ENCODE measurements at regions not wholly inside any gene's neighbourhood (a gene's known extent, or its start where the extent isn't known, plus 50 kb on each side); places are given as distances from the start of the nearest gene placed in this dataset.

DNA sequence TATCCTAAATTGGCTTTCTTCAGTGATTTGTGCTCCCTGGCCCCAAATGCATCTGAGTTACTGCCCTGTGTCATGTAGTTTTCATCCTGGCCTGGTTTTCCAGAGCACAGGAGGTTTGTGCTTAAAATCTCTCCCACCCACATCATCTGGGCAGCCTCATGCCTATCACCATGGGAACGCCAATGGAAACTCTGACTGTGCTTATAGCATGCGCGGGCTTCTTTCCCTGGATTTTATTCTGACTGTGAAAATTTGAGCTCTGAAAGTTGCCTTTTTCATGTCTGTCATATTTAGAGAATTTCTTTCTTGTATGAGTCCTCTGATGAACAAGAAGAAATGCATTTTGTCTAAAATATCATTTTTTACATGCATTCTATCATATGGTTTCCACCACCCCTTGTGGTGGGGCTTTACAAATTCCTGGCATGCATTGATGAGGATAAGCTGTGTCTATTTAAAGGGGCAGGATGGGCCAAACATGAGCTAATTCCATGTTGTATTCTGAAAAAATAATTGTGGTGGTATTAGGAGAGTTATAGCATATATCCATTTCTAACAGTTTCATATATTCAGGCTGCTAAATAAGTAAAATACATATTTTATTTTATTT is 55.1 kb downstream of the IRAG1 start:
- H3K4me1 ChIP-seq: peaks cover 4 to 51% (median 25%) of the 10 kb centered on the region in 4 donors
- H3K27ac ChIP-seq: peak overlapping the region in 3 of 5 donors; percentile 61 to 68 (median 66)
- TF ChIP-seq, protein P1, sequence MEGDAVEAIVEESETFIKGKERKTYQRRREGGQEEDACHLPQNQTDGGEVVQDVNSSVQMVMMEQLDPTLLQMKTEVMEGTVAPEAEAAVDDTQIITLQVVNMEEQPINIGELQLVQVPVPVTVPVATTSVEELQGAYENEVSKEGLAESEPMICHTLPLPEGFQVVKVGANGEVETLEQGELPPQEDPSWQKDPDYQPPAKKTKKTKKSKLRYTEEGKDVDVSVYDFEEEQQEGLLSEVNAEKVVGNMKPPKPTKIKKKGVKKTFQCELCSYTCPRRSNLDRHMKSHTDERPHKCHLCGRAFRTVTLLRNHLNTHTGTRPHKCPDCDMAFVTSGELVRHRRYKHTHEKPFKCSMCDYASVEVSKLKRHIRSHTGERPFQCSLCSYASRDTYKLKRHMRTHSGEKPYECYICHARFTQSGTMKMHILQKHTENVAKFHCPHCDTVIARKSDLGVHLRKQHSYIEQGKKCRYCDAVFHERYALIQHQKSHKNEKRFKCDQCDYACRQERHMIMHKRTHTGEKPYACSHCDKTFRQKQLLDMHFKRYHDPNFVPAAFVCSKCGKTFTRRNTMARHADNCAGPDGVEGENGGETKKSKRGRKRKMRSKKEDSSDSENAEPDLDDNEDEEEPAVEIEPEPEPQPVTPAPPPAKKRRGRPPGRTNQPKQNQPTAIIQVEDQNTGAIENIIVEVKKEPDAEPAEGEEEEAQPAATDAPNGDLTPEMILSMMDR (IDR thresholded peaks at IDR 0.05): no peak
- TF ChIP-seq POLR2AphosphoS5 (IDR thresholded peaks at IDR 0.05): peak in 1 of 3 donors; percentile 7
- DNase-seq: peak in 1 of 2 donors; percentile 84
- peaks cover 0 to 16% (median 4%) of the 10 kb centered on the region in 4 donors for H3K36me3 ChIP-seq
- no peaks in the 10 kb centered on the region for H3K9me3 ChIP-seq
- 63 to 89% (median 82%) methylated on average over 3 of the region's 3 CpGs for WGBS, 5 donors
- intact Hi-C loops (cut with DNase I; ENCODE audit: low total_unique reads): no loop called here
- no peaks in the 10 kb centered on the region for H3K27me3 ChIP-seq
- no peak overlapping the region for H3K4me3 ChIP-seq

DNA sequence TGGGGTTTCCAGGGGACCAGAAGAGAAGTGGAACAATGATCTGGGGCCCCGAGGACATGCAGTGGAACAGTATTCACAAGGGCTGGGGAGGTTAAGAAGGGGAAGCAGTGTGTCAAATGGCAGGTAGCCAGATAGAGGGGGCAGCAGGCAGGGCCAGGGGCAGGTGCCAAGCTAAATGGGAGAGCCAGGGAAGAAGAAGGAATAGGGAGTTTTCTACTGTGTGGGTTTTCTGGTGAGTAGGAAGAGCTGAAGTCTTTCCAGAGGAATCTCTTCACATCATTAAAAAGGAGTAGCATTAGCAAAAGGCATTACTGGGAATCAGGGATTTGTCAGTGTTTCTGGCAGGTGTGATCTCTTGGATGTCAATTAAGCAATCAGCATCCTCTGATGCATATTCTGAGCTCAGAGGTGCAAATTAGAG is 55.8 kb downstream of the IRAG1 start:
- peak overlapping the region in 2 of 5 donors; percentile 15 to 68 for H3K27ac ChIP-seq
- peaks cover 4 to 51% (median 25%) of the 10 kb centered on the region in 4 donors for H3K4me1 ChIP-seq

DNA sequence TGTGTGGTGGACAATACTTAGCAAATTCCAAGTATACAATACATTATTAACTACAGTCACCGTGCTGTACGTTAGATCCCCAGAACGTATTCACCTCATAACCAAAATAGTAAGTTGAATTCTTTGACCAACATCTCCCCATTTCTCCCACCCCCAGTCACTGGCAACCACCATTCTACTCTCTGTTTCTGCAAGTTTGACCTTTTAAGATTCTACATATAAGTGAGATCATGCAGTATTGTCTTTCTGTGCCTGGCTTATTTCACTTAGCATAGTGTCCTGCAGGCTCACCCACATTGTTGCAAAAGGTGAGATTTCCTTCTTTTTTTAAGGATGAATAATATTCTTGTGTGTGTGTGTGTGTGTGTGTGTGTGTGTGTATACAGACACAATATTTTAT is 59.1 kb downstream of the IRAG1 start:
- DNase-seq: no peak
- Histone ChIP-seq H3K27me3 (no peaks in the 10 kb centered on the region), H3K9me3 (no peaks in the 10 kb centered on the region), H3K4me3 (no peak overlapping the region), H3K4me1 (peaks cover 0 to 21% (median 8%) of the 10 kb centered on the region in 4 donors), H3K27ac (no peak overlapping the region), H3K36me3 (peaks cover 0 to 41% (median 18%) of the 10 kb centered on the region in 4 donors)
- intact Hi-C loops (cut with DNase I; ENCODE audit: low total_unique reads): no loop called here
- TF ChIP-seq, protein P1 (IDR thresholded peaks at IDR 0.05): no peak
- 85 to 92% (median 90%) methylated on average over 3 of the region's 3 CpGs for WGBS, 5 donors

More for the DNA sequence above, 55.8 kb downstream of the IRAG1 start:
- Histone ChIP-seq H3K27me3 (no peaks in the 10 kb centered on the region), H3K36me3 (peaks cover 0 to 18% (median 5%) of the 10 kb centered on the region in 4 donors), H3K4me3 (no peak overlapping the region), H3K9me3 (no peaks in the 10 kb centered on the region)
- no peak for TF ChIP-seq POLR2AphosphoS5 (IDR thresholded peaks at IDR 0.05)
- no peak for TF ChIP-seq EP300 (IDR thresholded peaks at IDR 0.05)
- intact Hi-C loops (cut with DNase I; ENCODE audit: low total_unique reads): no loop called here
- WGBS, 5 donors: 41 to 66% (median 60%) methylated on average over 1 of the region's 1 CpG
- no peak for DNase-seq

DNA sequence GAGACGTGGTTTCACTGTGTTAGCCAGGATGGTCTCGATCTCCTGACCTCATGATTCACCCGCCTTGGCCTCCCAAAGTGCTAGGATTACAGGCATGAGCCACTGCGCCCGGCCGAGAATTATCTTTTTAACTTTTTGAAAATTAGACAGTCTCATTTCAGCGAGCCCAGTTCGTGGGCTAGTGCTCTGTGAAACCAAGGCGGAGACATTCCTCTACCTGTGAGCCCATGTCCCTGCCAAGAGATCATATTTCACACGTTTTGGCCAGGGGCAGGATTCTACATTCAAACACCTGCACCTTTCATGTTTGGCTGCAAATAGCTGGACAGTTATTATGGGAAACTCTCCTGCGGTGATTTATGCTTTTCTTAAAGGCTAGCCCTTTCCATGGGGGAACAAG is 60.3 kb downstream of the IRAG1 start:
- intact Hi-C loops (cut with DNase I; ENCODE audit: low total_unique reads): no loop called here
- WGBS, 5 donors: 49 to 68% (median 58%) methylated on average over 11 of the region's 11 CpGs
- peaks cover 0 to 11% (median 4%) of the 10 kb centered on the region in 4 donors for H3K4me1 ChIP-seq
- no peaks in the 10 kb centered on the region for H3K9me3 ChIP-seq
- no peak overlapping the region for H3K4me3 ChIP-seq
- peaks cover 0 to 53% (median 26%) of the 10 kb centered on the region in 4 donors for H3K36me3 ChIP-seq
- H3K27ac ChIP-seq: no peak overlapping the region
- H3K27me3 ChIP-seq: no peaks in the 10 kb centered on the region
- TF ChIP-seq EP300 (IDR thresholded peaks at IDR 0.05): no peak
- TF ChIP-seq POLR2A (IDR thresholded peaks at IDR 0.05): no peak
- TF ChIP-seq POLR2AphosphoS5 (IDR thresholded peaks at IDR 0.05): no peak
- TF ChIP-seq, protein P1 (IDR thresholded peaks at IDR 0.05): no peak
- no peak for DNase-seq

DNA sequence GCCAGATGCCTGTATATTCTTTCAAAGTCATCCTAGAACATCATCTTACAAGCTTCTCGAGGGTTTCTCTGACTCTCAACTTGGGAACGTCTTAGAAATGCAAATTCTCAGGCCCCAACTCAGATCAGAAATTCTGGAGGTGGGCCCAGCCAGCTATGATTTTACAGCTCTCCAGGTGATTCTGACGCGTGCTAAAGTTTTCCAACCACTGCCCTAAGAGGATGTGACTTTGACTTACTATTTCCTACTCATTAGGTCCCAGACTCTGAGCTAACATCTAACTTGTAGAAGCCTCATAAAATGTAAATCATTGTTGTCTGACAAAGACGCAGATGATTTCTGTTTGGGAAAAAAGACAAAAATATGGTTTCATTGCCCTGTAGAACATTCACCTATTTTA is 61.1 kb downstream of the IRAG1 start:
- intact Hi-C loops (cut with DNase I; ENCODE audit: low total_unique reads): no loop called here

More for the DNA sequence above, 61.1 kb downstream of the IRAG1 start:
- DNase-seq: no peak
- TF ChIP-seq, protein P1 (IDR thresholded peaks at IDR 0.05): no peak
- TF ChIP-seq EP300 (IDR thresholded peaks at IDR 0.05) (no peak), POLR2AphosphoS5 (IDR thresholded peaks at IDR 0.05) (no peak), POLR2A (IDR thresholded peaks at IDR 0.05) (no peak)
- Histone ChIP-seq H3K9me3 (no peaks in the 10 kb centered on the region), H3K27me3 (no peaks in the 10 kb centered on the region), H3K27ac (no peak overlapping the region), H3K36me3 (peaks cover 0 to 60% (median 32%) of the 10 kb centered on the region in 4 donors), H3K4me3 (no peak overlapping the region), H3K4me1 (peaks cover 0 to 4% (median under 1%) of the 10 kb centered on the region in 4 donors)
- WGBS, 5 donors: 78 to 85% (median 83%) methylated on average over 5 of the region's 5 CpGs
